IMR-90 (cell line): ENCODE measurements at regions not wholly inside any gene's neighbourhood (a gene's known extent, or its start where the extent isn't known, plus 50 kb on each side); places are given as distances from the start of the nearest gene placed in this dataset.
A peak's percentile ranks its signal among the peaks of the same experiment; 100 is the strongest.

Experiments used
- ATAC-seq: fragments of 200-7000 bp; cut with Tn5 transposase; 2 replicates; pipeline ENCODE4 v1.9.1; 2020; ENCODE audit warnings: low read depth, mild to moderate bottlenecking, moderate library complexity
- BruUV-seq: library from RNA; stranded (reverse); fragments of 400-500 nt; replicated peaks from 2 replicates; lab custom pipeline; 2021; lab: Mats Ljungman, UMichigan
- CTCF ChIA-PET: fragments of 300-600 bp; formaldehyde crosslinking; extraction: SDS; loops from one replicate; lab custom pipeline; 2021; ENCODE audit warnings: antibody characterized with exemption; lab: Yijun Ruan, JAX
- POLR2A ChIA-PET: fragments of 300-600 bp; sonication (Branson Sonifier 250); formaldehyde crosslinking; loops from one replicate; lab custom pipeline; 2022; ENCODE audit warnings: antibody characterized with exemption; ENCODE audit not compliant: unreplicated experiment; lab: Charles Lee
- DNase-seq: peaks from one replicate; pipeline ENCODE4 v3.0.0; 2013
- H2AFZ ChIP-seq: replicated peaks from 2 replicates; pipeline ENCODE3; 2013; ENCODE audit warnings: low read length, mild to moderate bottlenecking; ENCODE audit not compliant: poor library complexity
- H2AK5ac ChIP-seq: 2 replicates; pipeline ENCODE4 v1.6.1; 2013; ENCODE audit warnings: low read depth, low read length, inconsistent platforms
- H2AK9ac ChIP-seq: replicated peaks from 2 replicates; pipeline ENCODE3; 2013; ENCODE audit warnings: mild to moderate bottlenecking, low read depth, low read length, moderate library complexity; ENCODE audit not compliant: poor library complexity
- H2BK120ac ChIP-seq: 2 replicates; pipeline ENCODE4 v1.6.1; 2013; ENCODE audit warnings: low read depth, low read length, inconsistent platforms
- H2BK15ac ChIP-seq: 3 replicates; pipeline ENCODE4 v1.6.1; 2013; ENCODE audit warnings: low read depth, low read length, inconsistent platforms
- H2BK20ac ChIP-seq: 2 replicates; pipeline ENCODE4 v1.6.1; 2013; ENCODE audit warnings: low read depth, mild to moderate bottlenecking, inconsistent platforms, low read length, moderate library complexity
- H2BK5ac ChIP-seq: 2 replicates; pipeline ENCODE4 v1.6.1; 2013; ENCODE audit warnings: mild to moderate bottlenecking, low read depth, low read length, inconsistent platforms; ENCODE audit not compliant: poor library complexity, severe bottlenecking
- H3K14ac ChIP-seq: replicated peaks from 2 replicates; pipeline ENCODE4 v1.6.1; 2013; ENCODE audit warnings: low read depth, low read length, inconsistent platforms
- H3K18ac ChIP-seq: 2 replicates; pipeline ENCODE4 v1.6.1; 2013; ENCODE audit warnings: low read depth, low read length, control low read depth
- H3K23ac ChIP-seq: 2 replicates; pipeline ENCODE4 v1.6.1; 2013; ENCODE audit warnings: low read depth, low read length, inconsistent platforms
- H3K27ac ChIP-seq: 2 replicates; pipeline ENCODE4 v1.5.1; 2013; ENCODE audit warnings: mild to moderate bottlenecking, control low read depth, low read length; ENCODE audit not compliant: insufficient read depth
- H3K27me3 ChIP-seq: 2 replicates; pipeline ENCODE4 v1.6.1; 2013; ENCODE audit warnings: low read length; ENCODE audit not compliant: control insufficient read depth, insufficient read depth
- H3K36me3 ChIP-seq: 2 replicates; pipeline ENCODE4 v1.6.1; 2013; ENCODE audit warnings: low read length, mixed read lengths; ENCODE audit not compliant: control insufficient read depth, insufficient read depth
- H3K4ac ChIP-seq: 2 replicates; pipeline ENCODE4 v1.6.1; 2013; ENCODE audit warnings: low read depth, low read length, inconsistent platforms
- H3K4me1 ChIP-seq: 2 replicates; pipeline ENCODE4 v1.6.1; 2013; ENCODE audit warnings: low read length, mixed read lengths; ENCODE audit not compliant: control insufficient read depth, insufficient read depth
- H3K4me2 ChIP-seq: 2 replicates; pipeline ENCODE4 v1.6.1; 2013; ENCODE audit warnings: low read depth, mild to moderate bottlenecking, control low read depth, low read length, moderate library complexity
- H3K4me3 ChIP-seq: 2 replicates; pipeline ENCODE4 v1.5.1; 2013; ENCODE audit warnings: low read depth, mild to moderate bottlenecking, control low read depth, low read length, moderate library complexity; ENCODE audit not compliant: insufficient read depth
- H3K56ac ChIP-seq: 2 replicates; pipeline ENCODE4 v1.6.1; 2013; ENCODE audit warnings: low read length, inconsistent platforms; ENCODE audit not compliant: insufficient read depth; ENCODE audit errors: extremely low read depth
- H3K79me1 ChIP-seq, 2 experiments: 2 replicates each; pipeline ENCODE4 v1.6.1; 2013; ENCODE audit warnings: low read length in 2 of 2, inconsistent platforms in 1 of 2, low read depth in 1 of 2
- H3K9ac ChIP-seq: 2 replicates; pipeline ENCODE4 v1.6.1; 2013; ENCODE audit warnings: low read depth, low read length, control low read depth
- H3K9me1 ChIP-seq: 2 replicates; pipeline ENCODE4 v1.6.1; 2013; ENCODE audit warnings: low read length, inconsistent platforms; ENCODE audit not compliant: insufficient read depth
- H3K9me3 ChIP-seq: 2 replicates; pipeline ENCODE4 v1.6.1; 2013; ENCODE audit warnings: low read length; ENCODE audit not compliant: control insufficient read depth, insufficient read depth
- H4K20me1 ChIP-seq: 2 replicates; pipeline ENCODE4 v1.6.1; 2013; ENCODE audit warnings: low read length, inconsistent platforms; ENCODE audit not compliant: insufficient read depth
- H4K5ac ChIP-seq: 2 replicates; pipeline ENCODE4 v1.6.1; 2013; ENCODE audit warnings: mild to moderate bottlenecking, low read depth, low read length, control low read depth
- H4K8ac ChIP-seq, 2 experiments: 2 replicates each; pipeline ENCODE4 v1.6.1; 2013; ENCODE audit warnings: low read depth in 2 of 2, low read length in 2 of 2, control low read depth in 1 of 2, inconsistent platforms in 1 of 2
- H4K91ac ChIP-seq: 2 replicates; pipeline ENCODE4 v1.6.1; 2013; ENCODE audit warnings: low read depth, low read length, inconsistent platforms; ENCODE audit not compliant: insufficient read depth
- CEBPB ChIP-seq: IDR thresholded peaks from 2 replicates; pipeline ENCODE4 v1.6.1; 2012; ENCODE audit warnings: low read depth, low read length, improper control_type of control experiment
- MAZ ChIP-seq: IDR thresholded peaks from 2 replicates; pipeline ENCODE4 v1.6.1; 2012; ENCODE audit warnings: low read depth, mild to moderate bottlenecking, low read length, improper control_type of control experiment, moderate library complexity, borderline replicate concordance
- MXI1 ChIP-seq: IDR thresholded peaks from 2 replicates; pipeline ENCODE4 v1.6.1; 2012; ENCODE audit warnings: low read depth, mild to moderate bottlenecking, low read length, moderate library complexity, borderline replicate concordance
- RFX5 ChIP-seq: IDR thresholded peaks from 2 replicates; pipeline ENCODE4 v1.8.0; 2012; ENCODE audit warnings: low read depth, mild to moderate bottlenecking, low read length, moderate library complexity
- USF2 ChIP-seq: fragments of 150-350 bp; IDR thresholded peaks from 2 replicates; pipeline ENCODE4 v1.6.1; 2017; ENCODE audit warnings: mild to moderate bottlenecking, antibody characterized with exemption, low read length, low read depth
- whole genome bisulfite sequencing, 2 experiments: methylation state at CpG; one replicate each; pipeline versions ENCODE4 v1.1.5 to v1.1.7; 2013; ENCODE audit warnings: missing lambda C conversion rate in 2 of 2; ENCODE audit not compliant: insufficient read length in 1 of 2; ENCODE audit errors: extremely low coverage in 2 of 2; 5-methylcytosine and 5-hydroxymethylcytosine counted together
- dilution Hi-C: fragments of 300-500 bp; cut with HindIII; formaldehyde crosslinking; loops from one replicate; pipeline ENCODE4 v1.14.3; 2018; ENCODE audit warnings: low sequenced_read_pairs; ENCODE audit not compliant: unreplicated experiment
- in situ Hi-C: fragments of 300-500 bp; cut with MboI; formaldehyde crosslinking; loops from 3 replicates; pipeline ENCODE4 v1.14.3; 2019; ENCODE audit warnings: low sequenced_read_pairs, inconsistent platforms, mixed read lengths
- intact Hi-C: fragments of 100-400 bp; cut with micrococcal nuclease; formaldehyde crosslinking; loops from 2 replicates; pipeline ENCODE4 v1.10.0; 2022

- Histone ChIP-seq H3K56ac (no peak overlapping the region), H4K8ac (no peak overlapping the region), H4K20me1 (no peaks in the 10 kb centered on the region), H2BK5ac (no peak overlapping the region), H3K79me1 (no peaks in the 10 kb centered on the region; a peak in 1 of 4 replicates), H3K4me3 (no peak overlapping the region), H3K23ac (no peak overlapping the region), H2AK5ac (no peak overlapping the region), H4K91ac (no peak overlapping the region), H2AFZ (peak overlapping the region; percentile 26), H4K5ac (no peak overlapping the region), H2BK120ac (no peak overlapping the region), H2BK20ac (no peak overlapping the region), H3K9me3 (no peaks in the 10 kb centered on the region), H3K9ac (no peak overlapping the region), H3K36me3 (no peaks in the 10 kb centered on the region), H3K9me1 (peaks cover 10% of the 10 kb centered on the region), H3K4ac (no peak overlapping the region), H3K27me3 (no peaks in the 10 kb centered on the region), H3K4me1 (peaks cover 10% of the 10 kb centered on the region), H3K27ac (no peak overlapping the region), H2AK9ac (no peak overlapping the region), H2BK15ac (no peak overlapping the region), H3K14ac (no peak overlapping the region), H3K4me2 (no peak overlapping the region), H3K18ac (no peak overlapping the region)
- ChIA-PET POLR2A (no interaction called here), CTCF (no interaction called here)
- dilution Hi-C loops = no loop called here
- DNase-seq = no peak
- WGBS, 2 experiments = 92% methylated on average over 15 of the region's 24 CpGs; no CpG with 5 or more reads in 1 of the 2 experiments
- BruUV-seq = no TSS peak
- no peak for TF ChIP-seq MAZ
- no peak for TF ChIP-seq USF2
- TF ChIP-seq MXI1 = no peak
- TF ChIP-seq RFX5 = no peak
- TF ChIP-seq CEBPB = peak; percentile 51; the same call in 1 of the 2 replicates
- ATAC-seq = no peak
- in situ Hi-C loops = no loop called here
- intact Hi-C loops = no loop called here
Measured at GRCh38 chr21:43363506-43364260, 63.2 kb downstream of the SIK1 start.
